Bronchial epithelial cell (primary cell): ENCODE measurements at regions not wholly inside any gene's neighbourhood (a gene's known extent, or its start where the extent isn't known, plus 50 kb on each side); places are given as distances from the start of the nearest gene placed in this dataset.
"Not testable (repeated sequence)": the region's sequence is repeated elsewhere in the genome, so short reads cannot be mapped to it uniquely, and the experiment has no call there.

ENCODE experiments used
- DNase-seq: peaks from one replicate; pipeline ENCODE4 v3.0.0-alpha.2; 2010; ENCODE audit warnings: low read depth
- FAIRE-seq: peaks from 2 replicates; lab custom pipeline; 2011; peaks lifted over from hg19 to GRCh38; lab: Jason Lieb, UNC
- H3K27me3 ChIP-seq: 2 replicates; pipeline ENCODE4 v1.5.1; 2011; ENCODE audit warnings: low read length; ENCODE audit not compliant: control insufficient read depth, insufficient read depth
- H3K36me3 ChIP-seq: 2 replicates; pipeline ENCODE4 v1.5.1; 2011; ENCODE audit warnings: low read length; ENCODE audit not compliant: control insufficient read depth, insufficient read depth
- H3K4me3 ChIP-seq: 2 replicates; pipeline ENCODE4 v1.5.1; 2011; ENCODE audit warnings: mild to moderate bottlenecking, low read depth, low read length, control low read depth
- CTCF ChIP-seq: IDR thresholded peaks from 2 replicates; pipeline ENCODE4 v1.5.1; 2011; ENCODE audit warnings: mild to moderate bottlenecking, moderate library complexity, low read length, control low read depth, inconsistent platforms; ENCODE audit not compliant: insufficient read depth, severe bottlenecking

- no peak for TF ChIP-seq CTCF
- no peak for FAIRE-seq
- no peak for DNase-seq
- no peak overlapping the region for H3K4me3 ChIP-seq
- H3K27me3 ChIP-seq, result no peaks in the 10 kb centered on the region
- no peaks in the 10 kb centered on the region for H3K36me3 ChIP-seq
Measured at GRCh38 chr14:105943973-105944602, 417.7 kb downstream of the TMEM121 start.

GRCh38 chr14:105944632-105945610 is 418.5 kb downstream of the TMEM121 start:
- DNase-seq (no peak), FAIRE-seq (no peak)
- Histone ChIP-seq H3K27me3 (no peaks in the 10 kb centered on the region), H3K36me3 (no peaks in the 10 kb centered on the region), H3K4me3 (no peak overlapping the region)
- TF ChIP-seq CTCF, result no peak

GRCh38 chr14:105945896-105946295 is 419.5 kb downstream of the TMEM121 start:
- no peak for FAIRE-seq
- H3K4me3 ChIP-seq, result no peak overlapping the region
- DNase-seq, result no peak
- no peak for TF ChIP-seq CTCF
- H3K27me3 ChIP-seq, result no peaks in the 10 kb centered on the region
- H3K36me3 ChIP-seq, result no peaks in the 10 kb centered on the region

GRCh38 chr14:105947599-105947998 is 421.2 kb downstream of the TMEM121 start:
- no peak for DNase-seq
- no peaks in the 10 kb centered on the region for H3K36me3 ChIP-seq
- H3K27me3 ChIP-seq, result no peaks in the 10 kb centered on the region
- H3K4me3 ChIP-seq, result no peak overlapping the region
- no peak for TF ChIP-seq CTCF
- no peak for FAIRE-seq

- not testable (repeated sequence) for H3K36me3 ChIP-seq, FAIRE-seq, H3K27me3 ChIP-seq, H3K4me3 ChIP-seq, DNase-seq
Measured at GRCh38 chr14:105948955-105949354, 422.6 kb downstream of the TMEM121 start.

GRCh38 chr14:105950364-105950892 is 424.0 kb downstream of the TMEM121 start:
- DNase-seq, H3K36me3 ChIP-seq, FAIRE-seq, H3K27me3 ChIP-seq, H3K4me3 ChIP-seq: not testable (repeated sequence)
